Peyer's patch (tissue), 4 donors: ENCODE measurements at regions not wholly inside any gene's neighbourhood (a gene's known extent, or its start where the extent isn't known, plus 50 kb on each side); places are given as distances from the start of the nearest gene placed in this dataset.

Experiments
- CTCF ChIP-seq, 6 experiments: fragments of 450-650 bp in 4 of 6; fragments of 200-600 bp in 2 of 6; sonication (generic) in 1 of 6; IDR thresholded peaks; one replicate each; pipeline ENCODE4 v1.5.1; 2017 to 2019; ENCODE audit warnings: antibody characterized with exemption in 6 of 6, mild to moderate bottlenecking in 3 of 6, moderate library complexity in 1 of 6
- POLR2A ChIP-seq, 2 donors: fragments of 450-650 bp; IDR thresholded peaks; one replicate each; pipeline ENCODE4 v1.5.1; 2017; ENCODE audit warnings: antibody characterized with exemption in 2 of 2, mild to moderate bottlenecking in 2 of 2, moderate library complexity in 2 of 2

- TF ChIP-seq CTCF (IDR thresholded peaks at IDR 0.05) (no peak), POLR2A (IDR thresholded peaks at IDR 0.05) (no peak)
Measured at GRCh38 chr11:119476038-119476437, 53.1 kb upstream of the THY1 start.
